Sigmoid colon (tissue), 6 donors: ENCODE measurements at regions not wholly inside any gene's neighbourhood (a gene's known extent, or its start where the extent isn't known, plus 50 kb on each side); places are given as distances from the start of the nearest gene placed in this dataset.

Experiments
- DNase-seq: peaks from one replicate; pipeline ENCODE4 v3.0.0-alpha.2; 2019
- H3K27ac ChIP-seq, 4 donors: fragments of 200-600 bp; sonication (generic); one replicate each; pipeline ENCODE4 v1.5.1; 2016 to 2019; ENCODE audit warnings: mild to moderate bottlenecking in 1 of 4
- H3K27me3 ChIP-seq, 3 donors: fragments of 200-600 bp; sonication (generic); one replicate each; pipeline ENCODE4 v1.5.1; 2019; ENCODE audit warnings: mild to moderate bottlenecking in 1 of 3
- H3K36me3 ChIP-seq, 4 donors: fragments of 200-600 bp; sonication (generic); one replicate each; pipeline ENCODE4 v1.5.1; 2016 to 2019
- H3K4me1 ChIP-seq, 4 donors: fragments of 200-600 bp; sonication (generic); one replicate each; pipeline ENCODE4 v1.5.1; 2017 to 2019
- H3K4me3 ChIP-seq, 4 donors: fragments of 200-600 bp; sonication (generic); one replicate each; pipeline ENCODE4 v1.5.1; 2017 to 2019; ENCODE audit warnings: mild to moderate bottlenecking in 2 of 4, moderate library complexity in 1 of 4
- H3K9me3 ChIP-seq, 4 donors: fragments of 200-600 bp in 3 of 4; sonication (generic) in 3 of 4; one replicate each; pipeline versions ENCODE4 v1.5.1 to v1.6.1; 2013 to 2019
- CTCF ChIP-seq, 4 experiments: fragments of 450-650 bp in 3 of 4; fragments of 200-600 bp in 1 of 4; IDR thresholded peaks; one replicate each; pipeline ENCODE4 v1.5.1; 2016 to 2019; ENCODE audit warnings: antibody characterized with exemption in 4 of 4, mild to moderate bottlenecking in 3 of 4, moderate library complexity in 2 of 4
- EP300 ChIP-seq, 4 donors: sonication (generic); formaldehyde crosslinking; IDR thresholded peaks; one replicate each; pipeline ENCODE4 v1.6.1; 2017; ENCODE audit warnings: antibody characterized with exemption in 4 of 4
- POLR2A ChIP-seq, 2 donors: fragments of 450-650 bp; IDR thresholded peaks; one replicate each; pipeline ENCODE4 v1.6.1; 2016; ENCODE audit warnings: antibody characterized with exemption in 2 of 2, mild to moderate bottlenecking in 2 of 2, moderate library complexity in 2 of 2
- POLR2AphosphoS5 ChIP-seq, 4 donors: sonication (generic); formaldehyde crosslinking; IDR thresholded peaks; one replicate each; pipeline ENCODE4 v1.6.1; 2017; ENCODE audit warnings: antibody characterized with exemption in 4 of 4
- WGBS, 2 donors: extraction: QIAGEN DNeasy Blood & Tissue Kit; methylation state at CpG; one replicate each; pipeline ENCODE4 v1.1.7; 2013; 5-methylcytosine and 5-hydroxymethylcytosine counted together
- intact Hi-C: fragments of 100-400 bp; cut with DNase I; formaldehyde crosslinking; loops from one replicate; pipeline ENCODE4 v1.15.1; 2023
- donor health status: healthy with polysubstance abuse.
- donor health status: healthy.

- H3K36me3 ChIP-seq: no peaks in the 10 kb centered on the region
- DNase-seq: no peak
- no peak overlapping the region for H3K4me3 ChIP-seq
- intact Hi-C loops: no loop called here
- no peaks in the 10 kb centered on the region for H3K9me3 ChIP-seq
- no peaks in the 10 kb centered on the region for H3K27me3 ChIP-seq
- 46 to 76% methylated on average over 2 of the region's 2 CpGs for WGBS, 2 donors
- no peak overlapping the region for H3K27ac ChIP-seq
- no peak for TF ChIP-seq EP300 (IDR thresholded peaks at IDR 0.05)
- TF ChIP-seq POLR2A (IDR thresholded peaks at IDR 0.05): no peak
- no peak for TF ChIP-seq CTCF (IDR thresholded peaks at IDR 0.05)
- TF ChIP-seq POLR2AphosphoS5 (IDR thresholded peaks at IDR 0.05): no peak
- H3K4me1 ChIP-seq: peaks cover 0 to 12% (median 8%) of the 10 kb centered on the region in 4 donors
Observed at GRCh38 chr5:116834796-116835515, 260.3 kb upstream of the SEMA6A start.

- 86 to 96% methylated on average over 4 of the region's 4 CpGs for WGBS, 2 donors
- no peak overlapping the region for H3K27ac ChIP-seq
- TF ChIP-seq POLR2A (IDR thresholded peaks at IDR 0.05): no peak
- TF ChIP-seq CTCF (IDR thresholded peaks at IDR 0.05): no peak
- no peak for TF ChIP-seq EP300 (IDR thresholded peaks at IDR 0.05)
- TF ChIP-seq POLR2AphosphoS5 (IDR thresholded peaks at IDR 0.05): no peak
Observed at GRCh38 chr5:116830079-116830478, 255.5 kb upstream of the SEMA6A start.

GRCh38 chr5:116827078-116827477 is 252.5 kb upstream of the SEMA6A start:
- no peak overlapping the region for H3K4me3 ChIP-seq
- no peaks in the 10 kb centered on the region for H3K36me3 ChIP-seq
- DNase-seq: no peak
- TF ChIP-seq EP300 (IDR thresholded peaks at IDR 0.05) (no peak), CTCF (IDR thresholded peaks at IDR 0.05) (no peak), POLR2A (IDR thresholded peaks at IDR 0.05) (no peak)
- H3K27ac ChIP-seq: no peak overlapping the region
- no peaks in the 10 kb centered on the region for H3K27me3 ChIP-seq
- intact Hi-C loops: no loop called here
- H3K4me1 ChIP-seq: no peaks in the 10 kb centered on the region
- H3K9me3 ChIP-seq: no peaks in the 10 kb centered on the region

More at GRCh38 chr5:116830079-116830478, 255.5 kb upstream of the SEMA6A start:
- no peaks in the 10 kb centered on the region for H3K4me1 ChIP-seq
- H3K36me3 ChIP-seq: no peaks in the 10 kb centered on the region
- no peak overlapping the region for H3K4me3 ChIP-seq
- H3K27me3 ChIP-seq: no peaks in the 10 kb centered on the region
- H3K9me3 ChIP-seq: no peaks in the 10 kb centered on the region
- intact Hi-C loops: no loop called here
- no peak for DNase-seq

GRCh38 chr5:116825486-116825885 is 250.9 kb upstream of the SEMA6A start:
- Histone ChIP-seq H3K4me3 (no peak overlapping the region), H3K9me3 (no peaks in the 10 kb centered on the region), H3K27me3 (no peaks in the 10 kb centered on the region), H3K27ac (no peak overlapping the region), H3K4me1 (no peaks in the 10 kb centered on the region), H3K36me3 (no peaks in the 10 kb centered on the region)
- intact Hi-C loops: no loop called here
- TF ChIP-seq POLR2AphosphoS5 (IDR thresholded peaks at IDR 0.05) (no peak), POLR2A (IDR thresholded peaks at IDR 0.05) (no peak), CTCF (IDR thresholded peaks at IDR 0.05) (no peak), EP300 (IDR thresholded peaks at IDR 0.05) (no peak)
- WGBS, 2 donors: 85 to 93% methylated on average over 1 of the region's 1 CpG
- DNase-seq: no peak
